GM23338 (cell line): ENCODE measurements at regions not wholly inside any gene's neighbourhood (a gene's known extent, or its start where the extent isn't known, plus 50 kb on each side); places are given as distances from the start of the nearest gene placed in this dataset.

Experiments
- ATAC-seq: fragments of 200-7000 bp; cut with Tn5 transposase; 3 replicates; pipeline ENCODE4 v1.9.1; 2020
- DNase-seq: peaks from one replicate; pipeline ENCODE4 v3.0.0-alpha.2; 2015; ENCODE audit warnings: low spot score
- H2AFZ ChIP-seq: fragments of 200-600 bp; sonication (generic); 2 replicates; pipeline ENCODE4 v1.8.0; 2016; ENCODE audit warnings: antibody characterized with exemption, mild to moderate bottlenecking, moderate library complexity
- H3F3A ChIP-seq: fragments of 200-600 bp; sonication (generic); replicated peaks from 2 replicates; pipeline ENCODE4 v1.8.0; 2017; ENCODE audit warnings: antibody characterized with exemption, mixed run types, low read depth
- H3K27ac ChIP-seq: fragments of 200-600 bp; sonication (generic); 2 replicates; pipeline ENCODE4 v1.6.1; 2016; ENCODE audit warnings: low read depth
- H3K27me3 ChIP-seq: fragments of 200-600 bp; sonication (generic); 2 replicates; pipeline ENCODE4 v1.8.0; 2016; ENCODE audit warnings: mild to moderate bottlenecking, mixed run types, moderate library complexity; ENCODE audit not compliant: insufficient read depth
- H3K36me3 ChIP-seq: fragments of 200-600 bp; sonication (generic); 2 replicates; pipeline ENCODE4 v1.8.0; 2016; ENCODE audit warnings: mild to moderate bottlenecking; ENCODE audit not compliant: insufficient read depth
- H3K4me1 ChIP-seq: fragments of 200-600 bp; sonication (generic); 2 replicates; pipeline ENCODE4 v1.8.0; 2016; ENCODE audit warnings: mild to moderate bottlenecking, moderate library complexity; ENCODE audit not compliant: insufficient read depth
- H3K4me2 ChIP-seq: fragments of 200-600 bp; sonication (generic); 2 replicates; pipeline ENCODE4 v1.7.1; 2017; ENCODE audit warnings: mixed run types
- H3K4me3 ChIP-seq: fragments of 200-600 bp; sonication (generic); 2 replicates; pipeline ENCODE4 v1.6.1; 2016; ENCODE audit warnings: mixed run types
- H3K79me2 ChIP-seq: fragments of 200-600 bp; sonication (generic); replicated peaks from 2 replicates; pipeline ENCODE4 v1.8.0; 2017; ENCODE audit warnings: mild to moderate bottlenecking; ENCODE audit not compliant: insufficient read depth
- H3K9me2 ChIP-seq: fragments of 200-600 bp; sonication (generic); 2 replicates; pipeline ENCODE4 v1.8.0; 2017; ENCODE audit not compliant: insufficient read depth
- H4K20me1 ChIP-seq: fragments of 200-600 bp; sonication (generic); replicated peaks from 2 replicates; pipeline ENCODE4 v1.8.0; 2017; ENCODE audit warnings: mild to moderate bottlenecking; ENCODE audit not compliant: insufficient read depth
- H3K27ac Mint-ChIP-seq: 2 replicates; pipeline ENCODE4 v1.8.0; 2020; ENCODE audit warnings: inconsistent platforms, mild to moderate bottlenecking, moderate library complexity, mixed read lengths
- H3K27me3 Mint-ChIP-seq: 3 replicates; pipeline ENCODE4 v1.8.0; 2022; ENCODE audit warnings: low read depth, mild to moderate bottlenecking, moderate library complexity, mixed read lengths, inconsistent platforms; ENCODE audit not compliant: insufficient read depth, poor library complexity
- H3K36me3 Mint-ChIP-seq: 3 replicates; pipeline ENCODE4 v1.8.0; 2021; ENCODE audit warnings: low read depth, mild to moderate bottlenecking, inconsistent platforms, moderate library complexity, mixed read lengths
- H3K4me1 Mint-ChIP-seq: 3 replicates; pipeline ENCODE4 v1.8.0; 2020; ENCODE audit warnings: mild to moderate bottlenecking, inconsistent platforms, mixed read lengths
- H3K4me3 Mint-ChIP-seq: 3 replicates; pipeline ENCODE4 v1.8.0; 2021; ENCODE audit warnings: moderate library complexity, mild to moderate bottlenecking, inconsistent platforms, mixed read lengths
- H3K9me3 Mint-ChIP-seq: 3 replicates; pipeline ENCODE4 v1.8.0; 2020; ENCODE audit warnings: moderate library complexity, mild to moderate bottlenecking, inconsistent platforms, mixed read lengths
- CTCF ChIP-seq, 2 experiments: fragments of 200-600 bp in 1 of 2; sonication (generic) in 1 of 2; conservative IDR thresholded peaks; 2 replicates each; pipeline versions ENCODE4 v1.5.1 to v1.6.1; 2016 to 2017; ENCODE audit warnings: antibody characterized with exemption in 2 of 2, low read depth in 2 of 2, mild to moderate bottlenecking in 2 of 2, moderate library complexity in 1 of 2
- EZH2 ChIP-seq: fragments of 200-600 bp; sonication (generic); IDR thresholded peaks from one replicate; pipeline ENCODE4 v1.8.0; 2017; ENCODE audit warnings: antibody characterized with exemption, mild to moderate bottlenecking, low read depth; ENCODE audit not compliant: unreplicated experiment
- NANOG ChIP-seq: IDR thresholded peaks from 2 replicates; pipeline ENCODE4 v1.6.1; 2016; ENCODE audit warnings: antibody characterized with exemption, borderline replicate concordance
- POLR2AphosphoS5 ChIP-seq: IDR thresholded peaks from 2 replicates; pipeline ENCODE4 v1.6.1; 2016; ENCODE audit warnings: antibody characterized with exemption, low read depth
- REST ChIP-seq: IDR thresholded peaks from one replicate; pipeline ENCODE4 v1.6.1; 2018; ENCODE audit warnings: antibody characterized with exemption; ENCODE audit not compliant: unreplicated experiment
- STAT1 ChIP-seq: IDR thresholded peaks from one replicate; pipeline ENCODE4 v1.6.1; 2016; ENCODE audit warnings: antibody characterized with exemption; ENCODE audit not compliant: unreplicated experiment

DNA sequence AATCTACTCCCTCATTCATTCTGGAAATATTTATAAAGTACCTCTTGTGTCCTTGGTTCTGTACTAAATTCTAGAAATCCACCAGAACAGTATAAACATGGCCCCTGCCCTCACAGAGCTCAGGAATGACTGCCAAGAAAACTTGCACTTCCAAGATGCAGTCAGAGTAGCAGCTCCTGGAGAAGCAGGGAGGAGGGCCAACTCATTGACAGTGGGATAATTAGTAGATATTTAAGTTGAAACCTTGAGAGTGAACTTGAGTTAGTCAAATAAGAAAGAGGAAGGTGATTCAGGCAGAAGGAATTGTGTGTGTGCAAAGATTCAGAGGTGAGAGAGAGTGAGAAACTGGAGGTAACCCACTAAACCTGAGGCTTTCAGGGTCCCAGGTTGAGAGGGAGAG, 182.2 kb upstream of the INHBA start (continued):
- TF ChIP-seq REST (no peak), POLR2AphosphoS5 (no peak), NANOG (no peak)

DNA sequence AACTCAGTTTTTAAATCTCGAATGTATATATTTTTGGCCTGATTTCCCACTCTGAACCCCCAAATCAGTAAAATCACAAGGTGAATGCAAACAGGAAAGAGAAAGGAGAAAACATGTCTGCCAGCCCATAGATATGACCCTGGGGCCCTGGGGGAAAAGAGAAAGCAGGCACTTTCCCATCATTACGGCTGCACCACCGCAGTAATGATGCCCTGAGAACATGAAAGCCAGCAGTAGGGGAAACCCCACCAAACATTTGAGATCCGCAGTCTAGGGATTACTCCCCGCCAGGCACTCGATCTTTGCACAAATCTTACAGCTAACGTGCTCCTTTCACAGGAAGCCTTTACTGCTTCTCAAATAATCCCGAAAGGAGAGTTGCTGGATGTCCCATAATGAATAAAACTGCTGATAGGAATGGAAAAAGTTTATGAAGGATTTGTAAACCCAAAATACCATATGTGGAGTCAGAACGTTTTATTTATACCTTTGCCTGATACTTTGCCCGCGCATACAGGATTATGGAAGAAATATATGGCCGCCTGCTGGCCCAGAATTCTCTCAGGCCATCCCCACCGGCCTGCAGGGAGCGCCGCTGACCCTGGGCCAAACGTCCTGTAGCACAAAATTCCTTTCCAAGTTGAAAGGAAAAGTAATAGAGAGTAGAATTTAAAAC, 180.0 kb upstream of the INHBA start:
- no peaks in the 10 kb centered on the region for H4K20me1 ChIP-seq
- H3K27ac ChIP-seq = no peak overlapping the region
- no peaks in the 10 kb centered on the region for H3F3A ChIP-seq
- Mint-ChIP-seq H3K27ac (no peak overlapping the region), H3K36me3 (no peaks in the 10 kb centered on the region), H3K4me1 (peaks cover 9% of the 10 kb centered on the region), H3K27me3 (peaks cover 2% of the 10 kb centered on the region), H3K9me3 (no peaks in the 10 kb centered on the region), H3K4me3 (no peak overlapping the region)
- TF ChIP-seq REST (no peak), EZH2 (no peak), STAT1 (no peak), CTCF (conservative IDR thresholded peaks at IDR 0.05; ENCODE audit: low read depth in 2 of 2) (peak; percentile 29 to 35; a peak in 3 of 4 replicates)
- H3K4me2 ChIP-seq = no peak overlapping the region
- no peak for ATAC-seq
- H3K36me3 ChIP-seq = no peaks in the 10 kb centered on the region; the same call in 1 of the 2 replicates
- H3K9me2 ChIP-seq = 0 out of 2 replicates have a peak, but pooled peaks cover 8% of the 10 kb centered on the region
- no peaks in the 10 kb centered on the region for H3K27me3 ChIP-seq
- H2AFZ ChIP-seq = no peak overlapping the region
- peaks cover 4% of the 10 kb centered on the region; the same call in 1 of the 2 replicates for H3K4me1 ChIP-seq
- no peaks in the 10 kb centered on the region for H3K79me2 ChIP-seq
- no peak overlapping the region for H3K4me3 ChIP-seq
- DNase-seq = no peak
